Endothelial cell of umbilical vein (primary cell): ENCODE measurements at regions not wholly inside any gene's neighbourhood (a gene's known extent, or its start where the extent isn't known, plus 50 kb on each side); places are given as distances from the start of the nearest gene placed in this dataset.

Experiments used
- BruUV-seq: library from RNA; stranded (reverse); fragments of 400-500 nt; replicated peaks from 2 replicates; lab custom pipeline; 2021; lab: Mats Ljungman, UMichigan
- CTCF ChIA-PET: fragments of 300-600, 350-600 bp; sonication (Branson Sonifier 250); formaldehyde crosslinking; loops from one replicate; lab custom pipeline; 2021; ENCODE audit warnings: antibody characterized with exemption, inconsistent platforms; lab: Charles Lee
- POLR2A ChIA-PET: fragments of 300-600, 350-600 bp; sonication (Branson Sonifier 250); formaldehyde crosslinking; loops from one replicate; lab custom pipeline; 2021; ENCODE audit warnings: antibody characterized with exemption, inconsistent platforms; lab: Charles Lee
- DNase-seq: peaks from one replicate; pipeline ENCODE4 v3.0.0-alpha.2; 2011; ENCODE audit warnings: low read depth, low spot score
- FAIRE-seq: peaks from 2 replicates; lab custom pipeline; 2011; peaks lifted over from hg19 to GRCh38; lab: Jason Lieb, UNC
- H2AFZ ChIP-seq: 2 replicates; pipeline ENCODE4 v1.6.0; 2012; ENCODE audit warnings: low read depth, low read length, control low read depth, inconsistent platforms
- H3K27ac ChIP-seq: 2 replicates; pipeline ENCODE4 v1.5.1; 2011; ENCODE audit warnings: low read depth, mild to moderate bottlenecking, control low read depth, low read length, moderate library complexity; ENCODE audit not compliant: insufficient read depth
- H3K27me3 ChIP-seq, 2 experiments: 2 replicates each; pipeline versions ENCODE4 v1.6.0 to v1.6.1; 2011; ENCODE audit warnings: low read length in 2 of 2, mixed read lengths in 1 of 2; ENCODE audit not compliant: control insufficient read depth in 2 of 2, insufficient read depth in 2 of 2
- H3K36me3 ChIP-seq, 2 experiments: 2 replicates in 1 of 2; 3 replicates in 1 of 2; pipeline ENCODE4 v1.5.1; 2011; ENCODE audit warnings: low read length in 2 of 2, mild to moderate bottlenecking in 1 of 2, moderate library complexity in 1 of 2; ENCODE audit not compliant: control insufficient read depth in 2 of 2, insufficient read depth in 2 of 2; ENCODE audit errors: extremely low read depth in 1 of 2
- H3K4me1 ChIP-seq: 3 replicates; pipeline ENCODE4 v1.5.1; 2011; ENCODE audit warnings: mild to moderate bottlenecking, low read length; ENCODE audit not compliant: control insufficient read depth, insufficient read depth; ENCODE audit errors: extremely low read depth
- H3K4me2 ChIP-seq: 2 replicates; pipeline ENCODE4 v1.6.1; 2011; ENCODE audit warnings: low read length, control low read depth, mixed read lengths; ENCODE audit not compliant: insufficient read depth
- H3K4me3 ChIP-seq, 3 experiments: fragments of 200-600 bp in 1 of 3; sonication (generic), shearing (Covaris generic) in 1 of 3; replicated peaks in 1 of 3; 2 replicates each; pipeline ENCODE4 v1.5.1; 2011 to 2016; ENCODE audit warnings: control low read depth in 3 of 3, low read length in 3 of 3, mild to moderate bottlenecking in 2 of 3, inconsistent platforms in 1 of 3, low read depth in 1 of 3, moderate library complexity in 1 of 3; ENCODE audit not compliant: insufficient read depth in 1 of 3
- H3K79me2 ChIP-seq: 2 replicates; pipeline ENCODE4 v1.6.0; 2012; ENCODE audit warnings: low read length, inconsistent platforms; ENCODE audit not compliant: control insufficient read depth, insufficient read depth
- H3K9ac ChIP-seq: replicated peaks from 2 replicates; pipeline ENCODE3; 2011; ENCODE audit warnings: low read length, control low read depth; ENCODE audit not compliant: insufficient read depth; ENCODE audit errors: extremely low read depth
- H3K9me1 ChIP-seq: replicated peaks from 3 replicates; pipeline ENCODE4 v1.6.0; 2011; ENCODE audit warnings: mild to moderate bottlenecking, low read length; ENCODE audit not compliant: control insufficient read depth, insufficient read depth; ENCODE audit errors: extremely low read depth
- H3K9me3 ChIP-seq: replicated peaks from 2 replicates; pipeline ENCODE4 v1.5.1; 2012; ENCODE audit warnings: low read length, inconsistent platforms; ENCODE audit not compliant: control insufficient read depth, insufficient read depth
- H4K20me1 ChIP-seq: replicated peaks from 2 replicates; pipeline ENCODE3; 2011; ENCODE audit warnings: mild to moderate bottlenecking, low read length; ENCODE audit not compliant: control insufficient read depth, insufficient read depth; ENCODE audit errors: extremely low read depth
- EZH2 ChIP-seq: IDR thresholded peaks from 2 replicates; pipeline ENCODE4 v1.6.1; 2012; ENCODE audit warnings: borderline replicate concordance, low read depth, mild to moderate bottlenecking, moderate library complexity, low read length, inconsistent platforms; ENCODE audit not compliant: severe bottlenecking
- FOS ChIP-seq: IDR thresholded peaks from 2 replicates; pipeline ENCODE4 v1.6.1; 2011; ENCODE audit warnings: mild to moderate bottlenecking, low read length, moderate library complexity, borderline replicate concordance; ENCODE audit not compliant: insufficient read depth
- GATA2 ChIP-seq: IDR thresholded peaks from 2 replicates; pipeline ENCODE4 v1.7.0; 2011; ENCODE audit warnings: low read depth, mild to moderate bottlenecking, moderate library complexity, mixed read lengths, low read length; ENCODE audit not compliant: insufficient read length, insufficient read depth
- JUN ChIP-seq: IDR thresholded peaks from 2 replicates; pipeline ENCODE4 v1.6.1; 2011; ENCODE audit warnings: borderline replicate concordance, low read depth; ENCODE audit not compliant: insufficient read length, insufficient read depth
- MYC ChIP-seq: IDR thresholded peaks from one replicate; pipeline ENCODE4 v1.6.1; 2011; ENCODE audit warnings: mild to moderate bottlenecking, low read depth, low read length
- POLR2A ChIP-seq: IDR thresholded peaks from 2 replicates; pipeline ENCODE4 v1.6.1; 2012; ENCODE audit warnings: low read depth, mild to moderate bottlenecking, control low read depth, low read length
- POLR2AphosphoS5 ChIP-seq: IDR thresholded peaks from 2 replicates; pipeline ENCODE4 v1.6.1; 2012; ENCODE audit warnings: low read depth, mild to moderate bottlenecking, control low read depth, low read length, moderate library complexity; ENCODE audit not compliant: insufficient read depth
- dilution Hi-C: fragments of 300-500 bp; cut with MboI; formaldehyde crosslinking; loops from one replicate; pipeline ENCODE4 v1.15.0; 2019; ENCODE audit warnings: low sequenced_read_pairs; ENCODE audit not compliant: extremely low pct_ligation_motif_present
- intact Hi-C: fragments of 100-400 bp; cut with micrococcal nuclease; formaldehyde crosslinking; loops from one replicate; pipeline ENCODE4 v1.10.0; 2022
- TF ChIP-seq, protein P1 (sequence below), 2 donors: IDR thresholded peaks; 1 replicate in 1 of 2; 2 replicates in 1 of 2; pipeline ENCODE4 v1.5.1; 2011; ENCODE audit warnings: low read length in 2 of 2, mild to moderate bottlenecking in 2 of 2, moderate library complexity in 2 of 2, control low read depth in 1 of 2, inconsistent platforms in 1 of 2, low read depth in 1 of 2; ENCODE audit not compliant: insufficient read depth in 1 of 2; ENCODE audit errors: extremely low read depth in 1 of 2
- TF ChIP-seq, protein P2 (sequence below): IDR thresholded peaks from 2 replicates; pipeline ENCODE4 v1.6.1; 2011; ENCODE audit not compliant: insufficient read depth, insufficient read length

DNA sequence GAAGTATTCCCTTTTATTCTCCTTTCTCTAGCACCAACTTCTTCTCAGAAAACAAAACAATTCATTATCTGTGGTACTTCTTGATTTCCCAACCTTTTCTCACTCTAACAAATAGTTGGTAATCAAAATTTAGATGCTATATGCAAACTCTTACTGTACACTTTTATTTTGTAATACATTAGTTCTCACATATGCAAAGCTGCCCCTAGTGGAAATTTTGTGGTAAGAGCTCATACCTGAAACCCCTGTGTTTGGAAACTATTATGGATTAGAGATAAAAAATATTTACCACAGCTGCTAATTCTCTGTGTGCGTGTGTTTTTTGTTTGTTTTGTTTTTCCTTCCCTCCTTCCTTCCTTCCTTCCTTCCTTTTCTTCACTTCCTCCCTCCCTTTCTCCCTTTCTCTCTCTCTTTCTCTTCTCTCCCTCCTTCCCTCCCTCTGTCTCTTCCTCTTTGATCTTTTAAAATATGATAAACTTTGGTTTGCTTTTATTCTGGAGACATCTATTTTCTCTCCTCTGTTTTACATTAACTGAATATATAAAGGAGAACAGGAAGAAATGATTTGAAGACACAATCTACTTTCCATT is 537.4 kb downstream of the SLITRK6 start:
- intact Hi-C loops (no loop called here), dilution Hi-C loops (no loop called here)
- H3K27ac ChIP-seq, result no peak overlapping the region
- POLR2A ChIA-PET, result no interaction called here
- H3K79me2 ChIP-seq, result no peaks in the 10 kb centered on the region
- CTCF ChIA-PET, result interaction anchor here (0.6 to 1.0 kb wide), 8 partner anchors 9 to 62 kb away, joined by 3 to 12 read pairs (median 4); no protein-coding TSS in a partner anchor
- H3K4me1 ChIP-seq, result no peaks in the 10 kb centered on the region
- BruUV-seq, result no TSS peak
- H3K9me1 ChIP-seq, result no peaks in the 10 kb centered on the region
- no peaks in the 10 kb centered on the region for H3K9me3 ChIP-seq
- H3K9ac ChIP-seq, result no peak overlapping the region
- DNase-seq, result peak; percentile 21
- H3K4me2 ChIP-seq, result no peak overlapping the region
- H4K20me1 ChIP-seq, result no peaks in the 10 kb centered on the region
- no peak for FAIRE-seq
- H3K36me3 ChIP-seq, result no peaks in the 10 kb centered on the region
- H3K27me3 ChIP-seq, result no peaks in the 10 kb centered on the region
- TF ChIP-seq, protein P1, sequence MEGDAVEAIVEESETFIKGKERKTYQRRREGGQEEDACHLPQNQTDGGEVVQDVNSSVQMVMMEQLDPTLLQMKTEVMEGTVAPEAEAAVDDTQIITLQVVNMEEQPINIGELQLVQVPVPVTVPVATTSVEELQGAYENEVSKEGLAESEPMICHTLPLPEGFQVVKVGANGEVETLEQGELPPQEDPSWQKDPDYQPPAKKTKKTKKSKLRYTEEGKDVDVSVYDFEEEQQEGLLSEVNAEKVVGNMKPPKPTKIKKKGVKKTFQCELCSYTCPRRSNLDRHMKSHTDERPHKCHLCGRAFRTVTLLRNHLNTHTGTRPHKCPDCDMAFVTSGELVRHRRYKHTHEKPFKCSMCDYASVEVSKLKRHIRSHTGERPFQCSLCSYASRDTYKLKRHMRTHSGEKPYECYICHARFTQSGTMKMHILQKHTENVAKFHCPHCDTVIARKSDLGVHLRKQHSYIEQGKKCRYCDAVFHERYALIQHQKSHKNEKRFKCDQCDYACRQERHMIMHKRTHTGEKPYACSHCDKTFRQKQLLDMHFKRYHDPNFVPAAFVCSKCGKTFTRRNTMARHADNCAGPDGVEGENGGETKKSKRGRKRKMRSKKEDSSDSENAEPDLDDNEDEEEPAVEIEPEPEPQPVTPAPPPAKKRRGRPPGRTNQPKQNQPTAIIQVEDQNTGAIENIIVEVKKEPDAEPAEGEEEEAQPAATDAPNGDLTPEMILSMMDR (IDR thresholded peaks at IDR 0.05; ENCODE audit: extremely low read depth in 1 of 2, insufficient read depth in 1 of 2, low read depth in 1 of 2, low read length in 2 of 2), result peak in 1 of 2 donors; percentile 43
- TF ChIP-seq POLR2AphosphoS5, result no peak
- no peak overlapping the region for H2AFZ ChIP-seq
- H3K4me3 ChIP-seq, result no peak overlapping the region

DNA sequence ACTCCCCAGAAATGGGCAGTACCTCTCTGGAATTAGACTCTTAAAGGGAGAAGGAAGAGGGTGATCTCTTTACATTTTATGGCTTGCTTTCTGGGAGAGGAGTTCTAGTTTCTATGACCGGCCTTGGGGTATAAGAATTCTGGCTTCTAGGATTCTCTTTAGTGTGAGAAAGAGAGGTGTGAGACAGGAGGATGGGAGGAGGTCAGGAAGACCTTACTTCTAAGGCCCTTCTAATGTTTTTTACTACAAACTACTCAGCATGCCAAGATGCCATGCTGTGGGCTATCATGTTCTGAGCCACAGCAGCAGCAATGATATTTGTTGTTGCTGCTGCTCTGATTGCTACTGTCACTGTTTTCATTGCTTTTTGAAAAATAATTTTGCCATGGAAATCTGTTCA is 538.3 kb downstream of the SLITRK6 start:
- H2AFZ ChIP-seq, result no peak overlapping the region
- FAIRE-seq, result no peak

More for the DNA sequence above, 538.3 kb downstream of the SLITRK6 start:
- Histone ChIP-seq H4K20me1 (no peaks in the 10 kb centered on the region), H3K4me1 (no peaks in the 10 kb centered on the region), H3K27ac (no peak overlapping the region), H3K36me3 (no peaks in the 10 kb centered on the region), H3K9me1 (no peaks in the 10 kb centered on the region), H3K4me3 (no peak overlapping the region), H3K4me2 (no peak overlapping the region), H3K79me2 (no peaks in the 10 kb centered on the region), H3K27me3 (no peaks in the 10 kb centered on the region), H3K9ac (no peak overlapping the region), H3K9me3 (no peaks in the 10 kb centered on the region)
- CTCF ChIA-PET, result no interaction called here
- intact Hi-C loops (no loop called here), dilution Hi-C loops (no loop called here)
- no TSS peak for BruUV-seq
- POLR2A ChIA-PET, result no interaction called here
- no peak for DNase-seq
- TF ChIP-seq, protein P2, sequence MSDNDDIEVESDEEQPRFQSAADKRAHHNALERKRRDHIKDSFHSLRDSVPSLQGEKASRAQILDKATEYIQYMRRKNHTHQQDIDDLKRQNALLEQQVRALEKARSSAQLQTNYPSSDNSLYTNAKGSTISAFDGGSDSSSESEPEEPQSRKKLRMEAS, result no peak
- TF ChIP-seq GATA2 (no peak), POLR2AphosphoS5 (no peak), FOS (no peak), EZH2 (no peak), MYC (no peak), JUN (no peak), POLR2A (no peak)
- TF ChIP-seq, protein P1 (IDR thresholded peaks at IDR 0.05; ENCODE audit: extremely low read depth in 1 of 2, insufficient read depth in 1 of 2, low read depth in 1 of 2, low read length in 2 of 2), result no peak
